GM12864 (cell line): ENCODE measurements at regions not wholly inside any gene's neighbourhood (a gene's known extent, or its start where the extent isn't known, plus 50 kb on each side); places are given as distances from the start of the nearest gene placed in this dataset.
"Not testable (repeated sequence)": the region's sequence is repeated elsewhere in the genome, so short reads cannot be mapped to it uniquely, and the experiment has no call there.

Source experiments
- DNase-seq: peaks from one replicate; pipeline ENCODE4 v3.0.0-alpha.2; 2011; ENCODE audit warnings: low read depth
- H3K4me3 ChIP-seq: 2 replicates; pipeline ENCODE4 v1.5.1; 2011; ENCODE audit warnings: mild to moderate bottlenecking, low read depth, low read length, control low read depth
- CTCF ChIP-seq: IDR thresholded peaks from 2 replicates; pipeline ENCODE4 v1.5.1; 2011; ENCODE audit warnings: low read depth, mild to moderate bottlenecking, moderate library complexity, low read length, control low read depth, inconsistent platforms; ENCODE audit errors: missing control alignments

- TF ChIP-seq CTCF: no peak
- H3K4me3 ChIP-seq: no peak overlapping the region
- DNase-seq: no peak
These were observed 151.1 kb upstream of the ANKRD55 start for GRCh38 chr5:56384186-56384585.

- TF ChIP-seq CTCF: no peak
- DNase-seq: no peak
- no peak overlapping the region for H3K4me3 ChIP-seq
These were observed 150.6 kb upstream of the ANKRD55 start for GRCh38 chr5:56383761-56384160.

- no peak overlapping the region for H3K4me3 ChIP-seq
- TF ChIP-seq CTCF: no peak
- DNase-seq: no peak
These were observed 149.8 kb upstream of the ANKRD55 start for GRCh38 chr5:56382896-56383295.

- TF ChIP-seq CTCF: no peak
- no peak for DNase-seq
- no peak overlapping the region for H3K4me3 ChIP-seq
These were observed 144.4 kb upstream of the ANKRD55 start for GRCh38 chr5:56377573-56377972.

GRCh38 chr5:56376128-56376527, 143.0 kb upstream of the ANKRD55 start:
- TF ChIP-seq CTCF: no peak
- DNase-seq: no peak
- H3K4me3 ChIP-seq: no peak overlapping the region

- DNase-seq: no peak
- no peak for TF ChIP-seq CTCF
- H3K4me3 ChIP-seq: no peak overlapping the region
These were observed 141.9 kb upstream of the ANKRD55 start for GRCh38 chr5:56375011-56375410.

GRCh38 chr5:56372491-56372890, 139.4 kb upstream of the ANKRD55 start:
- not testable (repeated sequence) for DNase-seq, H3K4me3 ChIP-seq

- DNase-seq: no peak
- no peak for TF ChIP-seq CTCF
- H3K4me3 ChIP-seq: no peak overlapping the region
These were observed 136.3 kb upstream of the ANKRD55 start for GRCh38 chr5:56369361-56369811.
